ENCODE measurements at regions not wholly inside any gene's neighbourhood (a gene's known extent, or its start where the extent isn't known, plus 50 kb on each side); places are given as distances from the start of the nearest gene placed in this dataset.

DNA sequence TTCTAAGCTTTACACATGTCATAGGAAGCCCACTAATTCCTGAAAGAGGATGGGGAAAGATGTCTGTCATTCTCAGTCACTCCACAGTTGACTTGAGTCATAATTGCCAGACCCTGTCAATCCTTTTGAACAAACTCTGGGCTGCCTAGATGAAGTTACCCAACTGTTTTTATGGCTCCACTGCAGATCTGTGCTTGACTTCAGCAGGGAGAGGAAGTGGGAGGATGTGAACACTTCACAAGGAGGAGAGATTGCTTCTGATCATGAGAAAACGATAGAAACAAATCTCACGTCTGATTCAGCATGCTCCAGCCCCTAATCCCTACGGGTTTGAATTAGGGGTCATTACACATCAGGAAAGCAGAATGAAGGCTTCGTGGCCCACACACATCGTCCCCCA lies 596.6 kb upstream of the CELF2 start:
- Histone ChIP-seq H3K4me3 (no peak overlapping the region), H3K27me3 (no peaks in the 10 kb centered on the region), H3K27ac (no peak overlapping the region), H3K9me3 (no peaks in the 10 kb centered on the region), H3K36me3 (no peaks in the 10 kb centered on the region), H3K4me1 (no peaks in the 10 kb centered on the region)
- DNase-seq, result no peak
- no peak for TF ChIP-seq CTCF (IDR thresholded peaks at IDR 0.05)
- no peak for TF ChIP-seq POLR2A (IDR thresholded peaks at IDR 0.05)

DNA sequence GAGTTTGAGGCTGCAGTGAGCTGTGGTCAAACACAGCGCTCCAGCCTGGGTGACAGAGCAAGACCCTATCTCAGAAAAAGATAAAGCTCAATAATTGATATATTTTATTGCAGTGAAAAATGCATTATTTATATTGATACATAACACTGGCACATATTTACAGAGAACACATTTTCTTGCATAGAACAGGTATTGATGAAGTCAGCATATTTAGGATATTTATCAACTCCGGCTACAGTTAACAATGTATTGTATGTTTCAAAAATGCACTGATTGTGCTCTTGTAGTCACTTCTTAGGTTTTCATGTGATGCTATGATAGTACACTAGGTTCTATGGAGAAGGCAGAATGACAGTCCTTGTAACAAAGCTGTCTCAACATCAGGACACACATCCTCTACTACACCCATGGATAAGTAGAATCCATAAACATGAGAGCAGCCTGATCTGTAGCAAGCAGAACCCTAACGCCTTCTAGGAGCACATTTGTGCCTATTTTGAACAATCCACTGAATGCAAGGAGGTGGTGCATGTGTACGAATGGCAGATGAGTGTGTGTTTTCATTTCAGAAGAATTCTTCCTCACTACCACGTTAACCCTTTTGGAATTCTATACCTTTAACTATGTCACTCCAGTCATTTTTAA lies 586.1 kb upstream of the CELF2 start:
- H3K27me3 ChIP-seq, result no peaks in the 10 kb centered on the region
- no peaks in the 10 kb centered on the region for H3K36me3 ChIP-seq
- DNase-seq, result no peak
- TF ChIP-seq CTCF (IDR thresholded peaks at IDR 0.05) (no peak), POLR2A (IDR thresholded peaks at IDR 0.05) (no peak)
- H3K9me3 ChIP-seq, result no peaks in the 10 kb centered on the region
- no peaks in the 10 kb centered on the region for H3K4me1 ChIP-seq
- H3K27ac ChIP-seq, result no peak overlapping the region
- no peak overlapping the region for H3K4me3 ChIP-seq

- H3K27ac ChIP-seq, result no peak overlapping the region
- DNase-seq, result no peak
- no peaks in the 10 kb centered on the region for H3K9me3 ChIP-seq
- no peaks in the 10 kb centered on the region for H3K36me3 ChIP-seq
- no peak overlapping the region for H3K4me3 ChIP-seq
- no peaks in the 10 kb centered on the region for H3K4me1 ChIP-seq
- TF ChIP-seq POLR2A (IDR thresholded peaks at IDR 0.05) (no peak), CTCF (IDR thresholded peaks at IDR 0.05) (no peak)
- H3K27me3 ChIP-seq, result no peaks in the 10 kb centered on the region
Measured at GRCh38 chr10:10432296-10433035, 585.2 kb upstream of the CELF2 start.

GRCh38 chr10:10434312-10434711 lies 583.4 kb upstream of the CELF2 start:
- Histone ChIP-seq H3K9me3 (no peaks in the 10 kb centered on the region), H3K36me3 (no peaks in the 10 kb centered on the region), H3K27ac (no peak overlapping the region), H3K4me3 (no peak overlapping the region), H3K4me1 (no peaks in the 10 kb centered on the region), H3K27me3 (no peaks in the 10 kb centered on the region)
- TF ChIP-seq CTCF (IDR thresholded peaks at IDR 0.05) (no peak), POLR2A (IDR thresholded peaks at IDR 0.05) (no peak)
- DNase-seq, result no peak

GRCh38 chr10:10437886-10438285 lies 579.8 kb upstream of the CELF2 start:
- no peak overlapping the region for H3K4me3 ChIP-seq
- DNase-seq, result no peak
- H3K27ac ChIP-seq, result no peak overlapping the region
- H3K27me3 ChIP-seq, result no peaks in the 10 kb centered on the region
- H3K4me1 ChIP-seq, result no peaks in the 10 kb centered on the region
- H3K9me3 ChIP-seq, result no peaks in the 10 kb centered on the region
- TF ChIP-seq CTCF (IDR thresholded peaks at IDR 0.05), result no peak
- TF ChIP-seq POLR2A (IDR thresholded peaks at IDR 0.05), result no peak
- no peaks in the 10 kb centered on the region for H3K36me3 ChIP-seq
